Heart right ventricle (tissue), 16 donors: ENCODE measurements at regions not wholly inside any gene's neighbourhood (a gene's known extent, or its start where the extent isn't known, plus 50 kb on each side); places are given as distances from the start of the nearest gene placed in this dataset.
"Not testable (repeated sequence)": the region's sequence is repeated elsewhere in the genome, so short reads cannot be mapped to it uniquely, and the experiment has no call there.

Source experiments
- ATAC-seq, 8 donors: fragments of 200-7000 bp; cut with Tn5 transposase; one replicate each; pipeline ENCODE4 v1.9.1; 2020; ENCODE audit warnings: mild to moderate bottlenecking in 8 of 8, moderate library complexity in 8 of 8, moderate number of reproducible peaks in 1 of 8
- DNase-seq, 2 donors: peaks; one replicate each; pipeline ENCODE4 v3.0.0-alpha.2; 2020
- H3K27ac ChIP-seq, 10 donors: fragments of 200-600 bp; sonication (generic) in 2 of 10; one replicate each; pipeline versions ENCODE4 v1.5.0 to v1.8.0; 2020 to 2022; ENCODE audit warnings: mild to moderate bottlenecking in 3 of 10
- H3K27me3 ChIP-seq, 7 donors: fragments of 200-600 bp; one replicate each; pipeline ENCODE4 v1.8.0; 2021 to 2022; ENCODE audit warnings: mild to moderate bottlenecking in 2 of 7
- H3K36me3 ChIP-seq, 9 donors: fragments of 200-600 bp; sonication (generic) in 1 of 9; one replicate each; pipeline versions ENCODE4 v1.5.0 to v1.8.0; 2020 to 2022; ENCODE audit warnings: mild to moderate bottlenecking in 2 of 9
- H3K4me1 ChIP-seq, 9 donors: fragments of 200-600 bp; sonication (generic) in 1 of 9; one replicate each; pipeline versions ENCODE4 v1.5.0 to v1.8.0; 2020 to 2022; ENCODE audit warnings: mild to moderate bottlenecking in 4 of 9
- H3K4me3 ChIP-seq, 10 donors: fragments of 200-600 bp; sonication (generic) in 2 of 10; one replicate each; pipeline versions ENCODE4 v1.5.0 to v1.8.0; 2020 to 2022; ENCODE audit warnings: mild to moderate bottlenecking in 7 of 10, moderate library complexity in 2 of 10
- H3K9me3 ChIP-seq, 11 donors: fragments of 200-600 bp in 10 of 11; sonication (generic) in 2 of 11; one replicate each; pipeline versions ENCODE4 v1.5.0 to v1.8.0; 2013 to 2022; ENCODE audit warnings: mild to moderate bottlenecking in 2 of 11, control low read depth in 1 of 11, moderate library complexity in 1 of 11
- CTCF ChIP-seq, 9 donors: fragments of 200-600 bp; sonication (generic) in 2 of 9; IDR thresholded peaks; one replicate each; pipeline versions ENCODE4 v1.5.0 to v1.8.0; 2021 to 2022; ENCODE audit warnings: antibody characterized with exemption in 9 of 9, mild to moderate bottlenecking in 5 of 9, moderate library complexity in 1 of 9
- WGBS, 2 donors: extraction: QIAGEN DNeasy Blood & Tissue Kit; methylation state at CpG; one replicate each; pipeline ENCODE4 v1.1.7; 2013; ENCODE audit warnings: inconsistent platforms in 1 of 2; 5-methylcytosine and 5-hydroxymethylcytosine counted together
- intact Hi-C, 10 donors: fragments of 100-400 bp; cut with DNase I; formaldehyde crosslinking; loops; one replicate each; pipeline versions ENCODE4 v1.11.1 to v1.14.2; 2022
- donor health status: Arrhythmogenic right ventricular cardiomyopathy.
- donor health status: ischemic (EF 13 %, LVEDD 7.1; RV severe dilation, severe dysfunction).
- donor health status: healthy with polysubstance abuse.
- donor health status: DM: no; HTN: yes; CAD: no.
- donor health status: DM: no; HTN: no; CAD: no.
- donor health status: ischemic (EF 25% LVEDD 6.9; RV normal size, moderate dysfunction).
- donor health status: ischemic (EF 25% LVEDD 5.7; RV mildly dilated, moderate dysfunction).
- donor health status: healthy.
- donor health status: DM: yes; HTN: yes; CAD: no.
- donor health status: Ischemic cardiomyopathy.
- donor health status: ischemic (EF 35%, LVEDD 5.7; RV mildly dilated, moderate dysfunction).
- donor health status: nonischemic (EF 11% LVEDD 7.7; RV severe dilation, severe dysfunction).
- donor health status: DM: yes; HTN: yes; CAD: no.
- donor health status: PGD.
- donor health status: ischemic (EF 29% LVEDD 5.4; RV normal size, mild dysfunction).
- donor health status: nonischemic (EF 23%, LVEDD 6.1; RV moderate dilation, normal function).

GRCh38 chr2:76000425-76000824, 289.7 kb upstream of the GCFC2 start:
- Histone ChIP-seq H3K4me3 (no peak overlapping the region), H3K9me3 (peaks cover 0 to 28% (median 0%) of the 10 kb centered on the region in 11 donors), H3K27me3 (no peaks in the 10 kb centered on the region), H3K4me1 (no peaks in the 10 kb centered on the region), H3K27ac (no peak overlapping the region), H3K36me3 (no peaks in the 10 kb centered on the region)
- WGBS, 2 donors: 71 to 83% methylated on average over 2 of the region's 2 CpGs
- intact Hi-C loops: no loop called here
- no peak for ATAC-seq
- no peak for TF ChIP-seq CTCF (IDR thresholded peaks at IDR 0.05)
- DNase-seq: no peak

- Histone ChIP-seq H3K27me3 (no peaks in the 10 kb centered on the region), H3K9me3 (peaks cover 0 to 47% (median 5%) of the 10 kb centered on the region in 11 donors), H3K27ac (no peak overlapping the region), H3K4me1 (no peaks in the 10 kb centered on the region), H3K36me3 (no peaks in the 10 kb centered on the region), H3K4me3 (no peak overlapping the region)
- intact Hi-C loops: no loop called here
- DNase-seq (no peak), ATAC-seq (no peak)
- no peak for TF ChIP-seq CTCF (IDR thresholded peaks at IDR 0.05)
- 85 to 91% methylated on average over 2 of the region's 2 CpGs for WGBS, 2 donors
These were observed 287.7 kb upstream of the GCFC2 start for GRCh38 chr2:75998451-75998850.

- TF ChIP-seq CTCF (IDR thresholded peaks at IDR 0.05): no peak
- ATAC-seq (no peak), DNase-seq (no peak)
- H3K4me3 ChIP-seq: no peak overlapping the region
- no peaks in the 10 kb centered on the region for H3K27me3 ChIP-seq
- peaks cover 0 to 54% (median 19%) of the 10 kb centered on the region in 11 donors for H3K9me3 ChIP-seq
- 52 to 57% methylated on average over 4 of the region's 4 CpGs for WGBS, 2 donors
- intact Hi-C loops: no loop called here
- H3K36me3 ChIP-seq: no peaks in the 10 kb centered on the region
- no peaks in the 10 kb centered on the region for H3K4me1 ChIP-seq
- H3K27ac ChIP-seq: no peak overlapping the region
These were observed 284.0 kb upstream of the GCFC2 start for GRCh38 chr2:75994759-75995158.

- H3K27ac ChIP-seq, DNase-seq, ATAC-seq, H3K27me3 ChIP-seq, H3K36me3 ChIP-seq, intact Hi-C loops, H3K4me1 ChIP-seq, H3K4me3 ChIP-seq: not testable (repeated sequence)
- 80 to 83% methylated on average over 5 of the region's 5 CpGs for WGBS, 2 donors
- peaks cover 0 to 41% (median 16%) of the 10 kb centered on the region in 11 donors for H3K9me3 ChIP-seq
These were observed 277.9 kb upstream of the GCFC2 start for GRCh38 chr2:75988622-75989021.

GRCh38 chr2:75986617-75987016, 275.9 kb upstream of the GCFC2 start:
- WGBS, 2 donors: 68 to 70% methylated on average over 4 of the region's 4 CpGs
- intact Hi-C loops: no loop called here

More at GRCh38 chr2:75986617-75987016, 275.9 kb upstream of the GCFC2 start:
- Histone ChIP-seq H3K9me3 (peaks cover 0 to 21% (median under 1%) of the 10 kb centered on the region in 11 donors), H3K4me1 (no peaks in the 10 kb centered on the region), H3K4me3 (no peak overlapping the region), H3K27ac (no peak overlapping the region), H3K36me3 (no peaks in the 10 kb centered on the region), H3K27me3 (no peaks in the 10 kb centered on the region)
- DNase-seq: no peak
- TF ChIP-seq CTCF (IDR thresholded peaks at IDR 0.05): no peak
- ATAC-seq: no peak
